Thyroid gland (tissue), 4 donors: ENCODE measurements at regions not wholly inside any gene's neighbourhood (a gene's known extent, or its start where the extent isn't known, plus 50 kb on each side); places are given as distances from the start of the nearest gene placed in this dataset.

Source experiments
- CTCF ChIP-seq, 6 experiments: fragments of 200-600 bp in 3 of 6; fragments of 450-650 bp in 3 of 6; sonication (generic) in 3 of 6; IDR thresholded peaks; one replicate each; pipeline ENCODE4 v1.5.1; 2016 to 2019; ENCODE audit warnings: antibody characterized with exemption in 6 of 6, mild to moderate bottlenecking in 2 of 6, inconsistent platforms in 1 of 6, moderate library complexity in 1 of 6
- POLR2A ChIP-seq, 2 donors: fragments of 450-650 bp; IDR thresholded peaks; one replicate each; pipeline ENCODE4 v1.6.1; 2017; ENCODE audit warnings: antibody characterized with exemption in 2 of 2, mild to moderate bottlenecking in 2 of 2, moderate library complexity in 1 of 2

- no peak for TF ChIP-seq CTCF (IDR thresholded peaks at IDR 0.05)
- TF ChIP-seq POLR2A (IDR thresholded peaks at IDR 0.05): no peak
Measured at GRCh38 chr3:26252001-26252400, 370.6 kb upstream of the LRRC3B start.
